ENCODE measurements at regions not wholly inside any gene's neighbourhood (a gene's known extent, or its start where the extent isn't known, plus 50 kb on each side); places are given as distances from the start of the nearest gene placed in this dataset.

DNA sequence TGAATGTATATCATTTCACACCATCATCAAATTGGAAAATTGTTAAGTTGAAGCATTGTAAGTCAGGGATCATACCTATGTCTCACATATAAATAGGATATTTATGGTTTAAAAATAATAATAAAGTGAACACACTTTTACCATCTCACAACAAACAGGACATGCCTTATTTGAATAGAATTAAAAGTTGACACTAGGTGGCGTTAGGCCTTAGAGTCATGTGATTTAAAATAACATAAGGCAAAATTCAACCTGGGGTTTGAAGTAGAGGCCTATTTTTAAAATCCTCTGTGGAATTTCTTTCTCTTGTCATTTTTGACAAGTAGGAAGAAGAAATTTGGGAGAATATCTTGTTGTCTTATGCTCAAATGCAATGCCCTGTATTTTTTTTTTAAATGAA, 184.7 kb upstream of the PCDH15 start:
- TF ChIP-seq, protein P1, sequence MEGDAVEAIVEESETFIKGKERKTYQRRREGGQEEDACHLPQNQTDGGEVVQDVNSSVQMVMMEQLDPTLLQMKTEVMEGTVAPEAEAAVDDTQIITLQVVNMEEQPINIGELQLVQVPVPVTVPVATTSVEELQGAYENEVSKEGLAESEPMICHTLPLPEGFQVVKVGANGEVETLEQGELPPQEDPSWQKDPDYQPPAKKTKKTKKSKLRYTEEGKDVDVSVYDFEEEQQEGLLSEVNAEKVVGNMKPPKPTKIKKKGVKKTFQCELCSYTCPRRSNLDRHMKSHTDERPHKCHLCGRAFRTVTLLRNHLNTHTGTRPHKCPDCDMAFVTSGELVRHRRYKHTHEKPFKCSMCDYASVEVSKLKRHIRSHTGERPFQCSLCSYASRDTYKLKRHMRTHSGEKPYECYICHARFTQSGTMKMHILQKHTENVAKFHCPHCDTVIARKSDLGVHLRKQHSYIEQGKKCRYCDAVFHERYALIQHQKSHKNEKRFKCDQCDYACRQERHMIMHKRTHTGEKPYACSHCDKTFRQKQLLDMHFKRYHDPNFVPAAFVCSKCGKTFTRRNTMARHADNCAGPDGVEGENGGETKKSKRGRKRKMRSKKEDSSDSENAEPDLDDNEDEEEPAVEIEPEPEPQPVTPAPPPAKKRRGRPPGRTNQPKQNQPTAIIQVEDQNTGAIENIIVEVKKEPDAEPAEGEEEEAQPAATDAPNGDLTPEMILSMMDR (conservative IDR thresholded peaks at IDR 0.05; ENCODE audit: control insufficient read depth, insufficient read depth, low read depth, low read length) = peak; percentile 27
- H3K4me3 ChIP-seq (ENCODE audit: control insufficient read depth, low read depth, low read length) = no peak overlapping the region
- peak; percentile 17 for DNase-seq (ENCODE audit: low read depth)

- H3K4me3 ChIP-seq (ENCODE audit: control insufficient read depth, low read depth, low read length) = no peak overlapping the region
- DNase-seq (ENCODE audit: low read depth) = peak; percentile 2
- TF ChIP-seq, protein P1 (conservative IDR thresholded peaks at IDR 0.05; ENCODE audit: control insufficient read depth, insufficient read depth, low read depth, low read length) = no peak
These were observed 182.2 kb upstream of the PCDH15 start for GRCh38 chr10:54983255-54983654.

DNA sequence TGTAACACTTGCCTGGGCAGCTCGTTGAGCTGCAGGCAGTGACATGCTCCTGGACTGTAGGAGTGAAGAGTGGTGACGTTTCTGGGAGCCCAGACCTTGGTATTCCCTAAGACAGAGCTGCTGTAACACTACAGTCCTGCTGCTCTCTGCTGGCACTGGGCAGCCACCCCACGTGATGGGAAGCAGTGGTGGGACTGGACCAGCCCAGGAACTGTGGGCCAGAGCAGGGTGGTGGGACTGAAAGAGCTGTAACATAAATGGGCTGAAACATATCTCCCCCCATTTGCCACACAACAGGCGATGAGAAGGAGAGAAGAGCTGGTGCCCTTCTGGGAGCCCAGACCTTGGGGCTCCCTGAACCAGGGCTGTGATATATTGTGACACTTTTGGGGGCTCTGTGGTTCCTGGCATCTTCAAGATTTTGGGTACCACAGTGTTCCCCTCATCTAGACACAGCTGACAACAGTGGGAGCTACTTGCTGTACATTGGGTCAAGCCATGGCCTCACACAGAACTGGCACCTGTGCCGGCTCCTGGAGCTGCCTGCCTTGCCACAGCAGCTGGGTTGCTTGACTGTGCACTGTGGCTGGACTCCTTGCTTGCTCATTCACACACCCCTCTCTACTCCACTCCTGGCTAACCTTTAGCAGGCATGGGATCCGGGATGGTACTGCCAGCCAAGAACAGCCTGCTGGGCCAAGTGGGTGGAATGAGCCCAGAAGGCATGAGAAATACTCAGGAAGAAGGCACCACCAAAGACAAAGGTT, 161.3 kb upstream of the PCDH15 start:
- no peak overlapping the region for H3K4me3 ChIP-seq (ENCODE audit: control insufficient read depth, low read depth, low read length)
- TF ChIP-seq, protein P1 (conservative IDR thresholded peaks at IDR 0.05; ENCODE audit: control insufficient read depth, insufficient read depth, low read depth, low read length) = no peak
- no peak for DNase-seq (ENCODE audit: low read depth)

- no peak for DNase-seq (ENCODE audit: low read depth)
- TF ChIP-seq, protein P1 (conservative IDR thresholded peaks at IDR 0.05; ENCODE audit: control insufficient read depth, insufficient read depth, low read depth, low read length) = no peak
- H3K4me3 ChIP-seq (ENCODE audit: control insufficient read depth, low read depth, low read length) = no peak overlapping the region
These were observed 160.0 kb upstream of the PCDH15 start for GRCh38 chr10:54961040-54961439.

DNA sequence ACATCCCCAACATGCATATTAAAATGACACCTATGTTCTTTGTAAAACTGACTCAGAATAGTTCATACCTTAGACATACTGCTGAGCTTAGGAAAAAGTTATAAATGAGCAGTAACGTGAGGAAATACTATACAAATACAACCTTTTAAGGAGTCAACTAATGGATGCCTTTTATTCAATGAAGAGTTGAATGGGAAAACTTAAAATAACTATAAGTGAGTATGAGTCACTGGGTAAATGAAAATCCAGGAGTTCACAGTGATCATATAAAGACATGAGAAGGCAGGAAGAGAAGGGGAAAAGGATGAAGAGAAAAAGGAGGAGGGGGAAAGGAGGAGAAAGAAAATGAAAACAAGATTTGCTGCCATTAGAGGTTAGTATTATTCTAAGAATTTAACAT, 157.8 kb upstream of the PCDH15 start:
- DNase-seq (ENCODE audit: low read depth) = no peak
- no peak overlapping the region for H3K4me3 ChIP-seq (ENCODE audit: control insufficient read depth, low read depth, low read length)
- TF ChIP-seq, protein P1 (conservative IDR thresholded peaks at IDR 0.05; ENCODE audit: control insufficient read depth, insufficient read depth, low read depth, low read length) = no peak

GRCh38 chr10:54947605-54948004, 146.6 kb upstream of the PCDH15 start:
- TF ChIP-seq, protein P1 (conservative IDR thresholded peaks at IDR 0.05; ENCODE audit: control insufficient read depth, insufficient read depth, low read depth, low read length) = no peak
- DNase-seq (ENCODE audit: low read depth) = no peak

More at GRCh38 chr10:54947605-54948004, 146.6 kb upstream of the PCDH15 start:
- H3K4me3 ChIP-seq (ENCODE audit: control insufficient read depth, low read depth, low read length) = no peak overlapping the region

Data from fibroblast of mammary gland (primary cell).